Prostate gland (tissue), 2 donors: ENCODE measurements at regions not wholly inside any gene's neighbourhood (a gene's known extent, or its start where the extent isn't known, plus 50 kb on each side); places are given as distances from the start of the nearest gene placed in this dataset.

Source experiments
- DNase-seq: peaks from one replicate; pipeline ENCODE4 v3.0.0-alpha.2; 2019; ENCODE audit warnings: low spot score
- H3K27ac ChIP-seq, 2 donors: fragments of 200-600 bp; sonication (generic); 2 replicates each; pipeline ENCODE4 v1.5.1; 2017 to 2019
- H3K27me3 ChIP-seq: fragments of 200-600 bp; sonication (generic); replicated peaks from 2 replicates; pipeline ENCODE4 v1.5.1; 2019; ENCODE audit not compliant: insufficient read depth
- H3K36me3 ChIP-seq, 2 donors: fragments of 200-600 bp; sonication (generic); 1 replicate in 1 of 2; 2 replicates in 1 of 2; pipeline versions ENCODE4 v1.5.1 to v1.8.1; 2017 to 2019
- H3K4me1 ChIP-seq: fragments of 200-600 bp; sonication (generic); replicated peaks from 2 replicates; pipeline ENCODE4 v1.5.1; 2019
- H3K4me3 ChIP-seq, 2 donors: fragments of 200-600 bp; sonication (generic); 2 replicates each; pipeline ENCODE4 v1.5.1; 2017 to 2019
- H3K9me3 ChIP-seq: fragments of 200-600 bp; sonication (generic); 2 replicates; pipeline ENCODE4 v1.5.1; 2017
- CTCF ChIP-seq, 4 experiments: fragments of 200-600 bp in 2 of 4; fragments of 450-650 bp in 2 of 4; sonication (generic) in 2 of 4; IDR thresholded peaks; 1 replicate in 3 of 4; 2 replicates in 1 of 4; pipeline ENCODE4 v1.5.1; 2016 to 2019; ENCODE audit warnings: antibody characterized with exemption in 4 of 4, mild to moderate bottlenecking in 2 of 4, moderate library complexity in 2 of 4
- POLR2A ChIP-seq: fragments of 450-650 bp; IDR thresholded peaks from one replicate; pipeline ENCODE4 v1.6.1; 2016; ENCODE audit warnings: antibody characterized with exemption, mild to moderate bottlenecking
- POLR2AphosphoS5 ChIP-seq: sonication (generic); formaldehyde crosslinking; IDR thresholded peaks from one replicate; pipeline ENCODE4 v1.6.1; 2017; ENCODE audit warnings: antibody characterized with exemption
- WGBS: methylation state at CpG from one replicate; pipeline ENCODE4 v1.1.5; 2018; 5-methylcytosine and 5-hydroxymethylcytosine counted together
- intact Hi-C: fragments of 100-400 bp; cut with DNase I; formaldehyde crosslinking; loops from one replicate; pipeline ENCODE4 v1.14.2; 2022

GRCh38 chr4:188197566-188197965 lies 58.3 kb downstream of the TRIML1 start:
- no peak for DNase-seq
- H3K27me3 ChIP-seq = no peaks in the 10 kb centered on the region
- no peak overlapping the region for H3K27ac ChIP-seq
- H3K4me1 ChIP-seq = no peaks in the 10 kb centered on the region
- H3K36me3 ChIP-seq = no peaks in the 10 kb centered on the region
- no peak overlapping the region for H3K4me3 ChIP-seq
- TF ChIP-seq POLR2AphosphoS5 (no peak), POLR2A (no peak), CTCF (IDR thresholded peaks at IDR 0.05) (no peak)
- intact Hi-C loops = no loop called here
- WGBS = 94% methylated on average over 9 of the region's 9 CpGs
- no peaks in the 10 kb centered on the region for H3K9me3 ChIP-seq

GRCh38 chr4:188198982-188199792 lies 59.9 kb downstream of the TRIML1 start:
- no peak overlapping the region for H3K27ac ChIP-seq
- intact Hi-C loops = no loop called here
- TF ChIP-seq POLR2AphosphoS5 (no peak), CTCF (IDR thresholded peaks at IDR 0.05) (no peak)
- no peaks in the 10 kb centered on the region for H3K9me3 ChIP-seq
- DNase-seq = no peak
- no peak overlapping the region for H3K4me3 ChIP-seq
- no peaks in the 10 kb centered on the region for H3K4me1 ChIP-seq
- H3K36me3 ChIP-seq = no peaks in the 10 kb centered on the region
- WGBS = 81% methylated on average over 11 of the region's 11 CpGs
- no peaks in the 10 kb centered on the region for H3K27me3 ChIP-seq

- no peak for TF ChIP-seq POLR2A
- TF ChIP-seq CTCF (IDR thresholded peaks at IDR 0.05) = no peak
- TF ChIP-seq POLR2AphosphoS5 = no peak
- Histone ChIP-seq H3K9me3 (no peaks in the 10 kb centered on the region), H3K4me1 (no peaks in the 10 kb centered on the region), H3K27me3 (no peaks in the 10 kb centered on the region), H3K4me3 (no peak overlapping the region), H3K36me3 (no peaks in the 10 kb centered on the region), H3K27ac (no peak overlapping the region)
- intact Hi-C loops = no loop called here
- WGBS = 93% methylated on average over 3 of the region's 3 CpGs
- no peak for DNase-seq
Measured at GRCh38 chr4:188201851-188202250, 62.6 kb downstream of the TRIML1 start.

- WGBS = 87% methylated on average over 3 of the region's 3 CpGs
- no peaks in the 10 kb centered on the region for H3K27me3 ChIP-seq
- no peaks in the 10 kb centered on the region for H3K4me1 ChIP-seq
- TF ChIP-seq POLR2A (no peak), POLR2AphosphoS5 (no peak), CTCF (IDR thresholded peaks at IDR 0.05) (no peak)
- H3K9me3 ChIP-seq = no peaks in the 10 kb centered on the region
- intact Hi-C loops = no loop called here
- no peak overlapping the region for H3K4me3 ChIP-seq
- no peaks in the 10 kb centered on the region for H3K36me3 ChIP-seq
- no peak for DNase-seq
- no peak overlapping the region for H3K27ac ChIP-seq
Measured at GRCh38 chr4:188206783-188207182, 67.5 kb downstream of the TRIML1 start.

GRCh38 chr4:188214861-188215260 lies 75.6 kb downstream of the TRIML1 start:
- no peaks in the 10 kb centered on the region for H3K4me1 ChIP-seq
- no peaks in the 10 kb centered on the region for H3K9me3 ChIP-seq
- no peak for DNase-seq
- 91% methylated on average over 5 of the region's 5 CpGs for WGBS
- no peaks in the 10 kb centered on the region for H3K36me3 ChIP-seq
- no peak overlapping the region for H3K4me3 ChIP-seq
- no peak overlapping the region for H3K27ac ChIP-seq
- H3K27me3 ChIP-seq = peaks cover 2% of the 10 kb centered on the region
- TF ChIP-seq POLR2AphosphoS5 (no peak), CTCF (IDR thresholded peaks at IDR 0.05) (no peak), POLR2A (no peak)
- intact Hi-C loops = no loop called here
